Nephron (organoid): ENCODE measurements at regions not wholly inside any gene's neighbourhood (a gene's known extent, or its start where the extent isn't known, plus 50 kb on each side); places are given as distances from the start of the nearest gene placed in this dataset.

Experiments used
- H3K27ac Mint-ChIP-seq, 3 experiments: 2 replicates each; pipeline ENCODE4 v1.8.0; 2020; ENCODE audit warnings: mixed read lengths in 3 of 3, mild to moderate bottlenecking in 2 of 3, moderate library complexity in 1 of 3
- H3K27me3 Mint-ChIP-seq: 2 replicates; pipeline ENCODE4 v1.8.0; 2021; ENCODE audit warnings: low read depth, mild to moderate bottlenecking, moderate library complexity, mixed read lengths
- H3K36me3 Mint-ChIP-seq: 2 replicates; pipeline ENCODE4 v1.8.0; 2020; ENCODE audit warnings: low read depth, mixed read lengths
- H3K4me1 Mint-ChIP-seq: 2 replicates; pipeline ENCODE4 v1.8.0; 2020; ENCODE audit warnings: mixed read lengths
- H3K4me3 Mint-ChIP-seq, 3 experiments: 2 replicates each; pipeline ENCODE4 v1.8.0; 2020; ENCODE audit warnings: mild to moderate bottlenecking in 3 of 3, mixed read lengths in 3 of 3, moderate library complexity in 2 of 3
- H3K9me3 Mint-ChIP-seq: 2 replicates; pipeline ENCODE4 v1.8.0; 2020; ENCODE audit warnings: mixed read lengths
- TF ChIP-seq, protein P1 (sequence below), 3 experiments: fragments of 200-600 bp; sonication (generic); IDR thresholded peaks; one replicate each; pipeline ENCODE4 v1.5.0; 2021; ENCODE audit warnings: antibody characterized with exemption in 3 of 3; ENCODE audit not compliant: unreplicated experiment in 3 of 3

DNA sequence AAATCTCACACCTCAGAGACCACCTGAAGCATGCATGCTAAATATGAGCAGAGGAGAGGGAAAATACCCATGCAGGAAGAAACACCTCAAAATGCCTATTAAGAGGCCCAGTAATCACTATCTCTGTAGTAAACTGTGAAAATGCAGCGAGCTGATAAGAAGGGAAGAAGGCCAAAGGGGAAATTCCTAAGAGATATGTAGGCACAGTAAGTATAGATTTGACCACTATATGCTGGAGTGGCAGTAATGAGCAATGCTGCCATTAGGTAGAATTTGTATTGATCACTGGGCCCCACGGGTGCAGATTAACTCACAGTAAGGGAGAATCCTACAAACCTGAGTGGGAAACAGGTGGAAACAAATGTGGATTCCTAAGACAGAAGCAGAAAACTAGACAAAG, 1813.1 kb upstream of the RAG2 start:
- H3K9me3 Mint-ChIP-seq, result peaks cover 5% of the 10 kb centered on the region
- no peaks in the 10 kb centered on the region for H3K36me3 Mint-ChIP-seq
- H3K4me1 Mint-ChIP-seq, result peaks cover 5% of the 10 kb centered on the region
- no peaks in the 10 kb centered on the region for H3K27me3 Mint-ChIP-seq
- TF ChIP-seq, protein P1, sequence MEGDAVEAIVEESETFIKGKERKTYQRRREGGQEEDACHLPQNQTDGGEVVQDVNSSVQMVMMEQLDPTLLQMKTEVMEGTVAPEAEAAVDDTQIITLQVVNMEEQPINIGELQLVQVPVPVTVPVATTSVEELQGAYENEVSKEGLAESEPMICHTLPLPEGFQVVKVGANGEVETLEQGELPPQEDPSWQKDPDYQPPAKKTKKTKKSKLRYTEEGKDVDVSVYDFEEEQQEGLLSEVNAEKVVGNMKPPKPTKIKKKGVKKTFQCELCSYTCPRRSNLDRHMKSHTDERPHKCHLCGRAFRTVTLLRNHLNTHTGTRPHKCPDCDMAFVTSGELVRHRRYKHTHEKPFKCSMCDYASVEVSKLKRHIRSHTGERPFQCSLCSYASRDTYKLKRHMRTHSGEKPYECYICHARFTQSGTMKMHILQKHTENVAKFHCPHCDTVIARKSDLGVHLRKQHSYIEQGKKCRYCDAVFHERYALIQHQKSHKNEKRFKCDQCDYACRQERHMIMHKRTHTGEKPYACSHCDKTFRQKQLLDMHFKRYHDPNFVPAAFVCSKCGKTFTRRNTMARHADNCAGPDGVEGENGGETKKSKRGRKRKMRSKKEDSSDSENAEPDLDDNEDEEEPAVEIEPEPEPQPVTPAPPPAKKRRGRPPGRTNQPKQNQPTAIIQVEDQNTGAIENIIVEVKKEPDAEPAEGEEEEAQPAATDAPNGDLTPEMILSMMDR (IDR thresholded peaks at IDR 0.05; ENCODE audit: unreplicated experiment in 3 of 3), result no peak
- no peak overlapping the region for H3K4me3 Mint-ChIP-seq
- H3K27ac Mint-ChIP-seq, result no peak overlapping the region

GRCh38 chr11:38402063-38402462, 1804.0 kb upstream of the RAG2 start:
- no peaks in the 10 kb centered on the region for H3K4me1 Mint-ChIP-seq
- no peaks in the 10 kb centered on the region for H3K27me3 Mint-ChIP-seq
- H3K4me3 Mint-ChIP-seq, result no peak overlapping the region
- peaks cover 3% of the 10 kb centered on the region for H3K9me3 Mint-ChIP-seq
- H3K27ac Mint-ChIP-seq, result no peak overlapping the region
- H3K36me3 Mint-ChIP-seq, result no peaks in the 10 kb centered on the region
- TF ChIP-seq, protein P1 (IDR thresholded peaks at IDR 0.05; ENCODE audit: unreplicated experiment in 3 of 3), result no peak

- no peaks in the 10 kb centered on the region for H3K4me1 Mint-ChIP-seq
- no peak overlapping the region for H3K4me3 Mint-ChIP-seq
- TF ChIP-seq, protein P1 (IDR thresholded peaks at IDR 0.05; ENCODE audit: unreplicated experiment in 3 of 3), result no peak
Measured at GRCh38 chr11:38392176-38392575, 1794.1 kb upstream of the RAG2 start.

DNA sequence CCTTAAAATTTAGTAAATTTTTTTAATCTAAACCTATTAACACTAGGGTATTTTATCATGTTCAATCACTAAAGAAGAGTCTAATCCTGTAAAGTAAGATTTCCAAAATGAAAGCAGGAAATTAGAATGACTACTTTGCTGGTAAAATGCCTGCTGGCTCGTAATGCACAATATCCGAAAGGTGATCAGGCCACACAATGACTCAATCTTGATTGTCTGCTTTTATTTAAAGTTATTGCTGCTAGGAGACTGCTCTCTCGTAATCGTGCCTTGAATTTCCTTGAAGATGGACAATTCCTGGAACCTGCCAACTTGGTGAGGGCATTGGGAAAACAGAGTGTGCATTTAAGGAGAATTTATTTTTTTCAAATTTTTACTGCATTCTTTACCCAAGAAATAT, 1786.5 kb upstream of the RAG2 start:
- Mint-ChIP-seq H3K27me3 (no peaks in the 10 kb centered on the region), H3K4me1 (no peaks in the 10 kb centered on the region), H3K27ac (no peak overlapping the region), H3K36me3 (no peaks in the 10 kb centered on the region), H3K4me3 (no peak overlapping the region), H3K9me3 (no peaks in the 10 kb centered on the region)
- TF ChIP-seq, protein P1 (IDR thresholded peaks at IDR 0.05; ENCODE audit: unreplicated experiment in 3 of 3), result no peak

More at GRCh38 chr11:38392176-38392575, 1794.1 kb upstream of the RAG2 start:
- Mint-ChIP-seq H3K36me3 (no peaks in the 10 kb centered on the region), H3K9me3 (no peaks in the 10 kb centered on the region), H3K27me3 (no peaks in the 10 kb centered on the region), H3K27ac (no peak overlapping the region)

GRCh38 chr11:38365274-38365673, 1767.2 kb upstream of the RAG2 start:
- Mint-ChIP-seq H3K36me3 (no peaks in the 10 kb centered on the region), H3K27me3 (no peaks in the 10 kb centered on the region), H3K27ac (no peak overlapping the region), H3K4me1 (no peaks in the 10 kb centered on the region), H3K9me3 (peaks cover 2% of the 10 kb centered on the region), H3K4me3 (no peak overlapping the region)
- TF ChIP-seq, protein P1 (IDR thresholded peaks at IDR 0.05; ENCODE audit: unreplicated experiment in 3 of 3), result no peak

- no peaks in the 10 kb centered on the region for H3K27me3 Mint-ChIP-seq
- no peaks in the 10 kb centered on the region for H3K4me1 Mint-ChIP-seq
- H3K27ac Mint-ChIP-seq, result no peak overlapping the region
- peaks cover 5% of the 10 kb centered on the region for H3K36me3 Mint-ChIP-seq
- TF ChIP-seq, protein P1 (IDR thresholded peaks at IDR 0.05; ENCODE audit: unreplicated experiment in 3 of 3), result no peak
- no peak overlapping the region for H3K4me3 Mint-ChIP-seq
- H3K9me3 Mint-ChIP-seq, result peaks cover 25% of the 10 kb centered on the region
Measured at GRCh38 chr11:38356255-38356654, 1758.2 kb upstream of the RAG2 start.
